WI38 (cell line): ENCODE measurements at regions not wholly inside any gene's neighbourhood (a gene's known extent, or its start where the extent isn't known, plus 50 kb on each side); places are given as distances from the start of the nearest gene placed in this dataset.
"Not testable (repeated sequence)": the region's sequence is repeated elsewhere in the genome, so short reads cannot be mapped to it uniquely, and the experiment has no call there.

Experiments used
- H3K4me3 ChIP-seq: 2 replicates; pipeline ENCODE4 v1.5.1; 2011; ENCODE audit warnings: low read depth, mild to moderate bottlenecking, control low read depth, low read length
- TF ChIP-seq, protein P1 (sequence below): IDR thresholded peaks from 2 replicates; pipeline ENCODE4 v1.5.1; 2012; ENCODE audit warnings: low read depth, mild to moderate bottlenecking, control low read depth, low read length

DNA sequence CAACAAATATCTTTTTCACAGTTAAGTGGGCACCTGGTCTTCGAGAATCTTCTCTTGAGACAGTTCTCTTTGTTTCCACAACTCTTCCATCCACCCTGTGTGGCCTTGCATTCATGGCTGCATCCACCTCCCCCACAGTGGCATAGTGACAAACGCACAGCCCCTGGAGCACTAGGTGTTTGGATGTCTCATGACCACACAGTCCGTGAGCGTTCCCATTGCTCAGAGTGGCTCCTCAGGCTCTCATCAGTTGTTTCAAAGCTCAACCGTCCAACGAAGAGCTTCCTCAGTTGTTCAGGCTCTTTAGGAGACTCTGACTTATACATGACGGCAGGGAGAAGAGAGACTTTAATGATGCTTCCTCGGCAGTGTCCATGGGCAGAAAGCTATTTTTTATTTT lies 191.6 kb downstream of the CDRT15L2 start:
- no peak overlapping the region for H3K4me3 ChIP-seq
- TF ChIP-seq, protein P1, sequence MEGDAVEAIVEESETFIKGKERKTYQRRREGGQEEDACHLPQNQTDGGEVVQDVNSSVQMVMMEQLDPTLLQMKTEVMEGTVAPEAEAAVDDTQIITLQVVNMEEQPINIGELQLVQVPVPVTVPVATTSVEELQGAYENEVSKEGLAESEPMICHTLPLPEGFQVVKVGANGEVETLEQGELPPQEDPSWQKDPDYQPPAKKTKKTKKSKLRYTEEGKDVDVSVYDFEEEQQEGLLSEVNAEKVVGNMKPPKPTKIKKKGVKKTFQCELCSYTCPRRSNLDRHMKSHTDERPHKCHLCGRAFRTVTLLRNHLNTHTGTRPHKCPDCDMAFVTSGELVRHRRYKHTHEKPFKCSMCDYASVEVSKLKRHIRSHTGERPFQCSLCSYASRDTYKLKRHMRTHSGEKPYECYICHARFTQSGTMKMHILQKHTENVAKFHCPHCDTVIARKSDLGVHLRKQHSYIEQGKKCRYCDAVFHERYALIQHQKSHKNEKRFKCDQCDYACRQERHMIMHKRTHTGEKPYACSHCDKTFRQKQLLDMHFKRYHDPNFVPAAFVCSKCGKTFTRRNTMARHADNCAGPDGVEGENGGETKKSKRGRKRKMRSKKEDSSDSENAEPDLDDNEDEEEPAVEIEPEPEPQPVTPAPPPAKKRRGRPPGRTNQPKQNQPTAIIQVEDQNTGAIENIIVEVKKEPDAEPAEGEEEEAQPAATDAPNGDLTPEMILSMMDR, result no peak

DNA sequence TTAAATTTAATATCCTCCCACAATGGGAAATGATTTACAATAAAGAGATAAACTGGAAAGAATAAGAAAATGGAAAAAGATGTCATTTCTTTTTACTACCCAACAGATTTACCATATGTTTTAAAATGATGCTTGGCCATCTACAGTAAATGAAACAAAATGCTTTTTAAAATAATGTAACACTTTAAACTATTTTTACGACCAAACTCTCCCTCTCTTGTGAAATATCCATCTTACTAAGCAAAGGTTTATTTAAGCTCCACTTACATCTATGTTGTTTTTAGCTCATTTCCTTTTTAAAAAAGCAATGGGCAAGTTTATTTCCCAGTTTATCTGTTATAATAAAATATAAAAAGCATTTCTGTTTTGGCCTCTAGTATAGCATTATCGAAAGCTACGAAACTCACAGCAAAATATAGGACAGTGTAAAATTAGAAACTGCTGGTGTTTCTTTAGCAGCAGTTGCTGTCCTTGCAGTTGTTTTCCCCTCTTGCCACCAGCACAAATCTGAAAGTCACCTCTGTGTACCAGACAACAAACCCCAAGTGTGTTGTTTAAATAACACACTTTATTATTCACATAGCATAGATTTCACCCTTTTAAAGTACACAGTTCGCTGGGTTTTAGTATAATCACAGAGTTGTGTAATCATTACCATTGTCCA lies 195.1 kb downstream of the CDRT15L2 start:
- TF ChIP-seq, protein P1, result no peak
- H3K4me3 ChIP-seq, result no peak overlapping the region

DNA sequence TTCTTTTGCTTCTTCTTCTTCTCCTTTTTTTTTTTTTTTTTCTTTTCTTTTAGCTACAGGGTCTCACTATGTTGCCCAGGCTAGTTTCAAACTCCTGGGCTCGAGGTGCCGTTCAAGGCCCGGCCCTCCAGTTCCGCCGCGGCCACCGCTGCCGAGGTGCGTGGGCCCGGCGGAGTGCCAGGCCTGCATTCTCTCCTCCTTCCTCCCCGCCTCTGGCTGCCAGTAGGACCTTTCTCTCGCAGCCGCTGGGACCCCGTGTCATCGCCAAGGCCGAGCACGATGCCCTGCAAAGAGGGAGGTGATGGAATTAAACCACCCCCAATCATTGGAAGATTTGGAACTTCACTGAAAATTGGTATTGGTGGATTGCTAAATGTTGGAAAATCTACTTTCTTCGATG lies 195.8 kb downstream of the CDRT15L2 start:
- H3K4me3 ChIP-seq, result no peak overlapping the region
- TF ChIP-seq, protein P1, result no peak

DNA sequence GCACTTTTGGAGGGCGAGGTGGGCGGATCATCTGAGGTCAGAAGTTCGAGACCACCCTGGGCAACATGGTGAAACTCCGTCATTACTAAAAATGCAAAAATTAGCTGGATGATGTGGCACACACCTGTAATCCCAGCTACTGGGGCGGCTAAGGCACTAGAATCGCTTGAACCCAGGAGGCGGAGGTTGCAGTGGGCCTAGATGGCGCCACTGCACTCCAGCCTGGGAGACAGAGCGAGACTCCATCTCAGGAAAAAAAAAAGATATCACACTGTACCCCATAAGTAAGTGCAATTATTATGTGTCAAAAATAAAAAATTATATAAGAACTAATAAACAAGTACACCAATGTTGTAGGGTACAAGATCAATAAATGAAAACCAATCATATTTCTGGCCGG lies 200.0 kb downstream of the CDRT15L2 start:
- TF ChIP-seq, protein P1, result no peak
- H3K4me3 ChIP-seq, result no peak overlapping the region

DNA sequence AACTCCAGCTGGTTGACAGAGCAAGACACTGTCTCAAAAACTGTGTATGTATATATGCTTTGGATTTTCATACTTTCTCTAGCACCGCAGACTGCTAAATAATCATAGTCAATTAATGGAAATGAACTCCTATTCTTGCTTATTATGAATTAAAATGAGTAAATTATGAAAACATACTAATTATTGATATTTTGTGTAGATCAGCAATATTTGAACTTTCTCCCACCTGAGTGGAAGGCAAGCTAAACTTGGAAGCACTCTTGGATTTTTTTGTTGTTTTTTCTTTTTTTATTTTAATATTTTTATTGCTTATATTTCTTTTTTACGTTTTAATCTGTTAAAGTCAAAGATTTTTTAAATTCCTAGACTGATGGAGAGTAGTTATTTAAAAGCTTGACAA lies 201.7 kb downstream of the CDRT15L2 start:
- H3K4me3 ChIP-seq, result no peak overlapping the region
- TF ChIP-seq, protein P1, result no peak

DNA sequence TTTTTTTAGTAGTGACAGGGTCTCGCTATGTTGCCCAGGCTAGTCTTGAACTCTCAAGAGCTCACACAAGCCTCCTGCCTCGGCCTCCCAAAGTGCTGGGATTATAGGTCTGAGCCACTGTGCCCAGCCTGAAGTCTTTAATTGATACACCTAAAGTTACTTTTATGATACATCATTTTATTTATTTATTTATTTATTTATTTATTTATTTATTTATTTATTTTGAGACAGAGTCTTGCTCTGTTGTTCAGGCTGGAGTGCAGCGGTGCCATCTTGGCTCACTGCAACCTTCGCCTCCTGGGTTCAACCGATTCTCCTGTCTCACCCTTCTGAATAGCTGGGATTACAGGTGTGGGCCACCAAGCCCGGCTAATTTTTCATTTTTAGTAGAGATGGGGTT lies 202.3 kb downstream of the CDRT15L2 start:
- H3K4me3 ChIP-seq, result not testable (repeated sequence)

DNA sequence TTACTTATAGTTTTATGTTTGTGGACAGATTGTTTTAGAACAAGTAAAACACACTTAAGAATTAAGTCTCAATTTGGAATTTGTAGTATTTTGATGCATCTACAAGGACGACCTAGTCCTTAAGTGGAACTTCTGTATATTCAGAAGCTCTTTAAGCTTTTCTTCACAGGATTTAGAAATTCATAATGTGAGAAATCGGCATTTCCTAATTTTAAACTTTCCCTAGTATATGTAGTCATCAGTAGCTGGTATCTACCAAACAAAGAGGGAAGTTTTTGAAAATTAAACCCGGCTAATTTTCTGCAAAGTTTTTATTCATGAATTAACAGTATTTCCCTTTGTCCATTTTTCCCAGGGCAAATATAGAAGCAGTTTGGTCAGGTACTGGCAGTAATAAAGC lies 203.6 kb downstream of the CDRT15L2 start:
- no peak overlapping the region for H3K4me3 ChIP-seq
- TF ChIP-seq, protein P1, result no peak

DNA sequence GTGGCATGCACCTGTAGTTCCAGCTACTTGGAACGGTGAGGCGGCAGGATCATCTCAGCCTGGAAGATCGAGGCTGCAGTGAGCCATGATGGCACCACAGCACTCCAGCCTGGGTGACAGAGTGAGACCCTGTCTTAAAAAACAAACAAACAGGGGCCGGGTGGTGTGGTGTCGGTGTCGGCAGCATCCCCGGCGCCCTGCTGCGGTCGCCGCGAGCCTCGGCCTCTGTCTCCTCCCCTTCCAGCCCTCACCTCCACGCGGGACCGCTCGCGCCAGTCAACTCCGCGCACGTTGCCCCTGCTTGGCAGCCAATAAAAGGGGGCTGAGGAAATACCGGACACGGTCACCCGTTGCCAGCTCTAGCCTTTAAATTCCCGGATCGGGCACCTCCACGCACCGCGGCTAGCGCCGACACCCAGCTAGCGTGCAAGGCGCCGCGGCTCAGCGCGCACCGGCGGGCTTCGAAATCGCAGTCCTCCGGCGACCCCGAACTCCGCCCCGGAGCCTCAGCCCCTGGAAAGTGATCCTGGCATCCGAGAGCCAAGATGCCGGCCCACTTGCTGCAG lies 204.7 kb downstream of the CDRT15L2 start:
- no peak overlapping the region for H3K4me3 ChIP-seq

More for the DNA sequence above, 204.7 kb downstream of the CDRT15L2 start:
- TF ChIP-seq, protein P1, result no peak
